ENCODE measurements at regions not wholly inside any gene's neighbourhood (a gene's known extent, or its start where the extent isn't known, plus 50 kb on each side); places are given as distances from the start of the nearest gene placed in this dataset.

- intact Hi-C loops (cut with micrococcal nuclease) = no loop called here
- ChIA-PET POLR2A (ENCODE audit: unreplicated experiment) (no interaction called here), CTCF (no interaction called here)
- H3K4me1 ChIP-seq (ENCODE audit: insufficient read depth, low read length) = no peaks in the 10 kb centered on the region
- no peak overlapping the region for H2AFZ ChIP-seq (ENCODE audit: low read length)
- no peaks in the 10 kb centered on the region for H3K79me2 ChIP-seq (ENCODE audit: low read length)
- no peaks in the 10 kb centered on the region for H3K27me3 ChIP-seq (ENCODE audit: low read length)
- no peaks in the 10 kb centered on the region for H3F3A ChIP-seq (ENCODE audit: low read length, unreplicated experiment)
- no peak for TF ChIP-seq EZH2phosphoT487 (IDR thresholded peaks at IDR 0.05; ENCODE audit: borderline replicate concordance, low read length)
- TF ChIP-seq CTCF (conservative IDR thresholded peaks at IDR 0.05; ENCODE audit: low read depth, low read length) = no peak
- TF ChIP-seq EZH2 (IDR thresholded peaks at IDR 0.05; ENCODE audit: low read length, unreplicated experiment) = no peak
- H3K9ac ChIP-seq (ENCODE audit: low read length) = no peak overlapping the region
- no peaks in the 10 kb centered on the region for H4K20me1 ChIP-seq (ENCODE audit: low read length)
- H3K4me3 ChIP-seq (ENCODE audit: low read length) = no peak overlapping the region
- no TSS peak for BruUV-seq (replicated peaks)
- DNase-seq = no peak
- no peaks in the 10 kb centered on the region for H3K36me3 ChIP-seq (ENCODE audit: low read depth, low read length)
- no peak overlapping the region for H3K4me2 ChIP-seq (ENCODE audit: low read length)
- H3K9me2 ChIP-seq (replicated peaks; ENCODE audit: low read length) = no peaks in the 10 kb centered on the region
- no peak for ATAC-seq
- no peaks in the 10 kb centered on the region for H3K9me3 ChIP-seq (ENCODE audit: low read length)
- no peak overlapping the region for H3K27ac ChIP-seq (ENCODE audit: low read length)
Measured at GRCh38 chr16:59212492-59213024, 478.4 kb upstream of the GOT2 start.

GRCh38 chr16:59210955-59211541 is 476.9 kb upstream of the GOT2 start:
- ChIA-PET CTCF (no interaction called here), POLR2A (ENCODE audit: unreplicated experiment) (no interaction called here)
- Histone ChIP-seq H3K27me3 (ENCODE audit: low read length) (no peaks in the 10 kb centered on the region), H2AFZ (ENCODE audit: low read length) (no peak overlapping the region), H3K4me2 (ENCODE audit: low read length) (no peak overlapping the region), H3K4me3 (ENCODE audit: low read length) (no peak overlapping the region), H3K27ac (ENCODE audit: low read length) (no peak overlapping the region), H3K9me2 (replicated peaks; ENCODE audit: low read length) (no peaks in the 10 kb centered on the region), H3K9me3 (ENCODE audit: low read length) (no peaks in the 10 kb centered on the region), H3K9ac (ENCODE audit: low read length) (no peak overlapping the region), H4K20me1 (ENCODE audit: low read length) (no peaks in the 10 kb centered on the region), H3K79me2 (ENCODE audit: low read length) (no peaks in the 10 kb centered on the region), H3F3A (ENCODE audit: low read length, unreplicated experiment) (no peaks in the 10 kb centered on the region), H3K4me1 (ENCODE audit: insufficient read depth, low read length) (no peaks in the 10 kb centered on the region), H3K36me3 (ENCODE audit: low read depth, low read length) (no peaks in the 10 kb centered on the region)
- DNase-seq = no peak
- ATAC-seq = no peak
- intact Hi-C loops (cut with micrococcal nuclease) = no loop called here
- BruUV-seq (replicated peaks) = no TSS peak
- TF ChIP-seq EZH2phosphoT487 (IDR thresholded peaks at IDR 0.05; ENCODE audit: borderline replicate concordance, low read length) (no peak), CTCF (conservative IDR thresholded peaks at IDR 0.05; ENCODE audit: low read depth, low read length) (no peak), EZH2 (IDR thresholded peaks at IDR 0.05; ENCODE audit: low read length, unreplicated experiment) (no peak)

- intact Hi-C loops (cut with micrococcal nuclease) = no loop called here
- no peak for TF ChIP-seq EZH2phosphoT487 (IDR thresholded peaks at IDR 0.05; ENCODE audit: borderline replicate concordance, low read length)
- no peak for TF ChIP-seq CTCF (conservative IDR thresholded peaks at IDR 0.05; ENCODE audit: low read depth, low read length)
- TF ChIP-seq EZH2 (IDR thresholded peaks at IDR 0.05; ENCODE audit: low read length, unreplicated experiment) = no peak
- Histone ChIP-seq H3F3A (ENCODE audit: low read length, unreplicated experiment) (no peaks in the 10 kb centered on the region), H3K27ac (ENCODE audit: low read length) (no peak overlapping the region), H3K9ac (ENCODE audit: low read length) (no peak overlapping the region), H3K4me1 (ENCODE audit: insufficient read depth, low read length) (no peaks in the 10 kb centered on the region), H3K4me3 (ENCODE audit: low read length) (no peak overlapping the region), H2AFZ (ENCODE audit: low read length) (no peak overlapping the region), H3K36me3 (ENCODE audit: low read depth, low read length) (no peaks in the 10 kb centered on the region), H3K4me2 (ENCODE audit: low read length) (no peak overlapping the region), H3K79me2 (ENCODE audit: low read length) (no peaks in the 10 kb centered on the region), H4K20me1 (ENCODE audit: low read length) (no peaks in the 10 kb centered on the region), H3K9me2 (replicated peaks; ENCODE audit: low read length) (no peaks in the 10 kb centered on the region), H3K27me3 (ENCODE audit: low read length) (no peaks in the 10 kb centered on the region), H3K9me3 (ENCODE audit: low read length) (no peaks in the 10 kb centered on the region)
- no TSS peak for BruUV-seq (replicated peaks)
- no peak for DNase-seq
- no peak for ATAC-seq
- CTCF ChIA-PET = no interaction called here
- POLR2A ChIA-PET (ENCODE audit: unreplicated experiment) = no interaction called here
Measured at GRCh38 chr16:59205403-59205802, 471.3 kb upstream of the GOT2 start.

Data from PC-3 (cell line).